GM18858 (cell line): ENCODE measurements at regions not wholly inside any gene's neighbourhood (a gene's known extent, or its start where the extent isn't known, plus 50 kb on each side); places are given as distances from the start of the nearest gene placed in this dataset.

Experiments
- ATAC-seq: cut with Tn5 transposase; IDR thresholded peaks from one replicate; pipeline ENCODE4 v1.9.1; 2021; ENCODE audit not compliant: unreplicated experiment

DNA sequence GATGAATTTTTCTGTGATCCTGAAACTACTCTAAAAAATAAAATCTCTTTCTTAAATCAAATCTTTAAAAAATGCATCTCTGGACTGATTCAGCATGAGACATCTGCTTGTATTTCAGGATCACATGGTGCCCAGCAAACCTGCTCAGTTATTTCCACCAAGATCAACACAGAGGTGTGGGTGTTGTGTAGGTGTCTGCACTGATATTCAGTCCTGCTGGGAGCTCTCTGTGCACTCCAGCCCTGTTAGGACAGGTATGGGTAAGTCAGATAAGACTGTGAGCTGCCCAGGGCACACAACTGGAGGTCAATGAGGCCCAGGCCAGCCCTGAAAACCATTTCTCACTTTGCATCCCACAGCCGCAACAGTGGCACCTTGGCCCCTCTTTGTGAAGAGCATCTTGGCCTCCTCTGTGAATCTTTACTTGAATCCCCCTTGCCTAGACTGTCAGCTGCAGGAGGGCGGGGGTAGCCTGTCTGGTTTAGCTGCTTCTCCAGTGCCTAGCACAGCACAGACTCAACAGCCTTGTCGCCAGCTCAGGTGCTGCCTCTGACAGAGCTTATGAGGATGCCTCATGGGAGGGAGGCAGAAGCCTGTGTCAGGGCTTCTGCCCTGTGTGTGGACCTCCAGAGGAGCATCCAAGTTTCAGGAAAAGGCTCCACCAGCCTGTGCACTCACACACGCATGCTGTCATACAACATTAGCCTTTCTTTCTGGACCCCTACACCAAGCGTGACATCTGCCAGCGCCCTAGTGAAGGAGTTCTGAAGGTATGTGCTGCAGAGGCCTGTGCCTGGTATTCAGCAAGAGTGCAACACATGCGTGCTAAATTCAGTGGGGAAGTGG is 187.6 kb upstream of the CST7 start:
- no peak for ATAC-seq

DNA sequence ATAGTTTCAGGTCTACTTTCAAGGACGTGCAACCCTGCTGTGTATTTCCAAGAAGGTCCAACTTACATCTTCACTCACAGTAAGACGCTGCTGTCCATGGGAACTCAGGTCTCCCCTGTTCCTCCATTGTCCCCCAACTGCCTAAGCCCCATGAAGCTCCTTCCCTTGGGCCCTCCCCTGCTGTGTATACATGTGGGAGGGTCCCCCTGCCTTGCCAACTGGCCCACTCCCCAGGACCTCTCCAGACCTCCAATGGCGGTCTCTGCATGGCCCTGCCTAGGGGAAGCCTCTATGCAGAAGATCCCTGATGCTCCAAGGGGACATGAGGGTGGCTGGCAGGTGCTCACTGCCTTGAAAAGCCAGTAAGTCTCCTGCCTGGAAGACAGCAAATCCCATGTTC is 186.7 kb upstream of the CST7 start:
- ATAC-seq = no peak

DNA sequence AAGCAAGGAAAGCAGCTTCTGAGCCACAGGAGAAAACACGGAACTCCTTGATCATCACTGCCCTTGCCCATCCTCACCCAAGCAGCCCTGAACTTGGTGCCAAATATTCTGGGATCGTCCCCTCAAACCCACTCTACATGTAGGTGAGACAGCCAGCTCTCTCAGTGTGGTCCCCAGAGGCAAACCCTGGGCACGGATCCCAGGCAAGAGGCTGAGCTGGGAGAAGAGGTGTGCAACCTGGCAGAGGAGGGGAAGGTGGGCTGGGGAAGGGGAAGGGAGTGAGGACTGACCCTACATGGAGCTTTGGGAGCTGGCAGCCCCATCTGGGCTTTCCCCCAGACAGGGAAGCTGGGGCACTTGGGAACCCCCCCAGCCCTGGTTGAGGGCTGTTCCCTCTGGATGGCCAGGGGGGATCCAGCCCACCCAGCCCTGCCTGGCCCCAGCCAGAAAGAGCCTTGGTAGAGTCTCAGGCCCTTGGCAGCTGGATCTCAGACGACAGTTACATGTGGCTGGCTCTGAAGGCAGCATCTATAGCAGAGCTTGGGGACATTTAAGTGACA is 186.2 kb upstream of the CST7 start:
- no peak for ATAC-seq

DNA sequence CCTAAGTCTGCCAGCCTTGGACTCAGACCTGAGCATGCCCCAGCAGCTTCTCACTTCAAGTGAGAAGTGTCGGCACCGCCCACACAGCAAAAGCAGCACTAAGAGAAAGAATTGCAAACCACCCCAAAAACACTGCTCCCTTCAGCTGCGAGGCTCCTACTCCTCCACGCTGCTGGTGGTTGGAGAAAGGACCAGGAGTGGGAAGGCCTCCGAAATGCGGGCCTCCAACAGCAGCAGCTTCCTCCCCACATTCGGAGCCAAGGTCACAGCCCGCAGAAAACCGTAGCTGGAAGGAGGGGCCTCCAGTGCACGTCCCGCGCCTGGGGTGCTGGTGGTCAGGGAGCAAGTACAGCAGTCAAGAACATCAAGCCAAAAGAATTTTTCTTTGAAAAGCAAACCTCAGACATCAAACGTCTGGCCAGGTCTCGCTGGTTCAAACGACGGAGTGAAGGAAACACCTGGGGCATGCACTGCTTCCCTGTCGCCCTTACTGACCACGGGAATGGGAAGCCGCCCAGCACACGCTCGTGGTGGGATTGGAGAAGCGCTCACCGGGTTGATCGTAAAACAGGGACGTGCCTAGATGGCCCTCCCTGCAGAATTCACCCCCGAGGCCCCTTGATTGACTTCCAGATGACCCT is 185.6 kb upstream of the CST7 start:
- ATAC-seq = no peak

DNA sequence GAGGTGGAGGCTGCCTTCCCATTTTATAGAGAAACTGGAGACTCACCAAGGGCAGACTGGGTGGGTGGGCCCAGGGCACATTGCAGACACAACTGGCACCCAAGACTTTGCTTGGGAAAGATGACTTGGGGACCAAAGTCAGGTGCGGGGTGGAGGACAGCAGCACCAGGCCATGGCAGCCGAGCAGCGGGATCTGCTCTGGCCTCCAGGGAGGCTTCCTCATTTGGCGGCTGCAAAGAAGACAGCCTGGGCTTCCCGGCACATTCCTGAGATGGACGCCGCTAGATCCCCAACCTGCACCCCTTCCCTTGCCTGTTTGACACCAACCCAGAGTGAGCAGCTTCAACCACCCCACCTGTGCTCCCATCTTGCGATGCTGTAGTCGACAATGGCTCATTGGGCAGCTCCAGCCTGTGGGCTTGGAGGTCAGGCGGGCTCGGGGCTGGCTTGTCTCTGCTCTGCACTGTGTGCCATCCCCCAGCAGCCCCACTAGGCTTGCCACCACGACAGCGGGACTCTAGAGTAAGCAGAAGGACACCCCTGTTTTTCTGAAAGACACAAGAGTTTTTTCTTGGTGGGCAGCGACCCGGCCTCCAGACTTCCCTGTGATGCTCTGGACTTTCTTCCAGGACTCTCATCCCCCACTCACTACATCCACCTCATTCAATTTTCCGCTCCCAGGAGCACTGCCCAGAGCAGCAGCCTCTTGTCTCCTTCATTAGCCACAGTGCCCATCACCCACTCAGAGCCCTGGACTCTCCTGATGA is 184.9 kb upstream of the CST7 start:
- ATAC-seq = no peak

DNA sequence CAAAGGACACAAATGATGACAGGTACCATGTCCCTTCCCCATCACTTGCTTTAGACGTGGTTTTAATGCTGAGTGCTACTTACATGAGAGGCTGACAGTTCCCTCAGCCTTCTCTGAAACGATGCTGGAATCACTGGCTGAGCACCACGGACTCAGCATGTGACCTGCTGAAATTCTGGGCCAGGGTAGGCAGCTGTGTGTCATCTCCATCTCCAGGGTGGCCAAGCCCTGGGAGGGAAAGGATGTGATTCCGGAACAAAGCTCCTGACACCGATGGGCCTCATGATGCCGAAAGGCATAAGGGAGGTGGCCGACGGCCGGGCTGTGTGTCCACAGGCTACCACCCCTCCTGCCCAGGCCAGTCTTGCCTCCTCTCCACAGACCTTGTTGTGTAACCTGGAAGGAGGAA is 184.3 kb upstream of the CST7 start:
- no peak for ATAC-seq

DNA sequence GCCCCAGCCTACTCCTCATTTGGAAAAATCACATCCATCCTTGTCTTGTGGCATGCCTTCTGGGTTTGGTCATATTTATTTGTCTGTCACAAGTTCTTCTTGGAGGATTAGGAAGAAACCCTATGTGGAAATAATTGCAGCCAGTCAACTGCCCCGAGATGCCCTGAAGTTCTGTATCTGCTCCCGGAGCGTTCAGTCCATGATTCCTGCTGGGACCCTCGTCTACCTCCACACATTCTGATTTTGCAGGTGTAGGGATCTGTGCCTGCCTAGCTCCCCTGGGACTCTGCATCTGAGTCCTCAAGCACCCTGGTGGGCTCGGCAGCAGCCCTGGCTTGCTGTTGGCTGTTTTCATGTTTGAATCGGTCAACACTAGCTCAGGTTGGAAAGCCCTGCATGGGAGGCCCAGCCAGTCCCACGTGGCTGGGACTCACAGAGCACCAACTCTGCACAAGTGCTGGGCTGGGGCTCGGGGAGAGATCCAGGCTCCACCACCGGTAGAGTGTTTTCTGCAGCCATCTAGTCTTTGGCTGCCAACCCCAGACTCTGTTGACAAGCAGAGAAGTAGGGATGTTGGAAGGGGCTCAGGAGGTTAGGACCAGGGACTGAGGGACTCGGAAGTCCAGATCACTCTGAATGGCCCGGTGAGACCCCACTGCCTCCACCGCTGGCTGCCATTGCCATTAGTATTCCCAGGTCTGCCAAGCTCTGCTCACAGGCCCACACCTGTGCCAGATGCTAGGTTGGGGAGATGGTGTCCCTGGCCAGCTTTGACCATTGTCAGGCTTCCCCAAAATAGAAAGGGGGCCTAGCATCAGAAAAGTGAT is 183.5 kb upstream of the CST7 start:
- ATAC-seq = no peak

DNA sequence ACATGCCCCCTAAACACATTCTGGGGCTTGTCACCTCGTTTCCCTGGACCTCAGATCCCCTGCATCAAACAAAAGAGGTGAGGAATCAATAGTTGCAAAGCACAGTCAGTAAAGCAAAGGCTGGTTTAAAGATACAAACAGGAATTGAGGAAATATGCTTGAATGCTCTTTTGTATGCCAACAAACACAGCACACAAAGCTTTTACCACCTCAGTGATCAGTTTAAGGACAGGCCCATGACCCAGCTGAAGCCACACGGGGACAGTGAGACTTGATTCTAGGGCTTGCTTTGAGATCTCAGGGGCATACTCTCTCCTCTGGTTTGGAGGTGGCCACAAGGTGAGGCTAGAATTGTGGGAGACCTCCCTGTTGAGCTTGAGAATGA is 182.9 kb upstream of the CST7 start:
- no peak for ATAC-seq

DNA sequence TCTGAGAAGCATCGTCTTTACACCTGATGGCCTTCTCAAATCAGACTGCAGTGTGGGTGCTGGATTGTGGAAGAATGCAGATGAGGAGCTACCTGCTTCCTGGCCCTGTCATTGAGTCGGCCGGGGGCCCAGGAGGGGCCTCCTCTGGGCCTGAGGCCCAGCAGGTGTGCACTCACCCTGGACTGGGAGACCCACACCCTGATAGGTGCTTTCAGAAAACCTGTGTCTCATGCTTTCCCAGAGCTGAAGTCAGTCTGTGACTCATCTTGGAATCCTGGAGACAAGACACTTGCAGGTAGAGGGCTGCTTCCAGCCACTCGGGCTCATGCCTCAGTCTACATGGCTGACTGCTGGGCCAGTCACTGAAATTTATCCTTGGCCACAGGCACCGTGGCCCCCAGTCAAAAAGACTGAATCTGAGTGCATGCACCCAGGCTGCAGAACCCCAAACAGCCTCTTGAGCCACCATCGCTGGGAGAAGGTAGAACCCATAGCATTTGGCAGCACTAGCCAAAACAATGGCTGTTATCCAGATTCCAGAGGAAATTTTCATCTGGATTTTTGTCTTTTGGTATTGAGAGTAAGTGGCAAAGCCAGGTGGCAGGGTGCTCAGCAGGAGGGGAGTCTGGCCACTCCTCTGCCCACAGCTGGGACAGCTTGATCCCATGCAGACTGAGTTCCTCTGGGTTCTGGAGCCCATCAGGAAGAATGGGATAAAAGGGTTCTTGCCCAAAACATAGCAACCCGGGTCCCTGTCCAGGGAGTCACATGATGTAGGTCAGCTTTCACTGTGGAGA is 182.0 kb upstream of the CST7 start:
- ATAC-seq = no peak

DNA sequence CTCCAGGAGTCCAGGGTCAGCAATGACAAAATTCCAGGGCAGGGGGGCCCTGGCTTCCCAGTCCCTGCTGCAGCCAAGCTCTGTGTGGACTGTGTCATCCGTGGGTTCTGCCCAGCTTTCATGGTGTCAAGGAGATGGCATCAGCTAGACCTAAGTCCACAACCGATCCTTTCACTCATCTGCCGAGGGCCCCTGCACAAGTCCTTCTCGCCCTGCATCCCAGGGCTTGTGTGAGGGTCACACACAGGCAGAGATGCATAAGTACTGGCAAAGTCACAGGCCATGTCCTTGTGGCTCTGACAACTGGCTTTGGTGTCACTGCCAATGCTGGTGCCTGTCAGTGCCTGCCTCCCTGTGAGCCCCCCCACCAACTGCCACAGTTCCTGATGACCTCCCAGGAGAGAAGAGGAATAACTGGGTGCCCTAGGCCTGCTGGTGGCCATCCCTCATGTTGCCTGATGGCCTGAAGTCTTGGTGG is 181.4 kb upstream of the CST7 start:
- ATAC-seq = no peak

DNA sequence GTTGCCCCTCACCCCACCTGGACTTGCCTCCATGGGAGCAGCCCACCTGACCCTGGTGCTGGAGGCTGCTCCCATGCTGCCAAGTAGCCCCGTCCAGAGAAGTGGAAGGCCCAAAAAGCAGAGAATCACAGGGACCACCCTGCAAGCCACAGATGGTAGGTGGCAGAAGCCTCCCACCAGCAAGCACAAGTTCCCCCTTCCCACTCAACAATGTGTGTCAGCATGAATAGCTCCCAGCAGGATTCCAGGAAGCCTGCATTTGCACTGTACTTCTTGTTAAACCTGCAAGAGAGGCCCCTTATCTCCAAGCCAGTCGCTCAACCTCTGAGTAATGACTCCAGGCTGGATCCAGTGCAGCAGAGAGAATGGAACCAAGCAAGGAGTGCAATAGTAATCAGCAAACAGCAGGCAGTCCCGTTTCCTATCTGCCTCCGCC is 180.8 kb upstream of the CST7 start:
- no peak for ATAC-seq

DNA sequence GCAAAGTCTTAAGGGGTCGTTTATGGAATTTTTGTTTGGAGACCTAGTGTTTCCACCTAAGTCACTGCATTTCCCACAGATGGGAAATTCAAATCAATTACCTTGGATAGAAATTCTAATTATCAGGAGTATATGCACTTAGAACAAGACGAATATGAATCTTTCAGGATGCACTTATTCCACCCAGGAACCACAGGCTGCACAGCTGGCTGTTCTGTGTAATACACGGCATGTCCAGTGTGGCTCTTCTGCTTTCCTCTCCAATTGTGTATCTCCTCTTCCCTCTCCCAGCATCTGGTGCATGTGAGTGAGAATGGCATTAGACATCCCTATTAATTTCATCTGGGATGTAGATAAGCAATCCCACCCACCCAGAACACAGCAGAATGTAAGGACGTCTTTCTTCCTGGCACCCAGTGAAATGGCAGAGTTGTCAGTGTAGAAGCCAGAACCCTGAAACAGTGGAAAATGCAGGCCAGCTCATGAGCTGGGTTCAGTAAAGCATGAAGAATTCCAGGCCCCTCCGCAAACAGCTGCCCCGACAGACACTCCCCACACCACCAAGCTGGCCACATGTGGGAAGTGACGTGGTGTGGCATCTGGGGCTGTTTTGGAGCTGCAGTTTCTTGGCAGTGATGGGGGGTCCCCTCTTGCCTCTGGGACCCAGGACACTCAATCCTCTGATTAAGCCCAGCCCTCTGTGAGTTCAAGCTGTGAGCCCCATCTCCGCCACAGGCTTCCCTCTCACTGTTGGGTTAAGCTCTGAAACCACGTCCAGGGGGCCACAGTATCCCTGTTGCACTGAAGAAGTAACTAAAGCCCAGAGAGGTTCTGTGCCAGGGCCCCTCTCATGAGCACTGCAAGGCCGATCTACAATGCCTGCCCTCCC is 180.1 kb upstream of the CST7 start:
- ATAC-seq = no peak

DNA sequence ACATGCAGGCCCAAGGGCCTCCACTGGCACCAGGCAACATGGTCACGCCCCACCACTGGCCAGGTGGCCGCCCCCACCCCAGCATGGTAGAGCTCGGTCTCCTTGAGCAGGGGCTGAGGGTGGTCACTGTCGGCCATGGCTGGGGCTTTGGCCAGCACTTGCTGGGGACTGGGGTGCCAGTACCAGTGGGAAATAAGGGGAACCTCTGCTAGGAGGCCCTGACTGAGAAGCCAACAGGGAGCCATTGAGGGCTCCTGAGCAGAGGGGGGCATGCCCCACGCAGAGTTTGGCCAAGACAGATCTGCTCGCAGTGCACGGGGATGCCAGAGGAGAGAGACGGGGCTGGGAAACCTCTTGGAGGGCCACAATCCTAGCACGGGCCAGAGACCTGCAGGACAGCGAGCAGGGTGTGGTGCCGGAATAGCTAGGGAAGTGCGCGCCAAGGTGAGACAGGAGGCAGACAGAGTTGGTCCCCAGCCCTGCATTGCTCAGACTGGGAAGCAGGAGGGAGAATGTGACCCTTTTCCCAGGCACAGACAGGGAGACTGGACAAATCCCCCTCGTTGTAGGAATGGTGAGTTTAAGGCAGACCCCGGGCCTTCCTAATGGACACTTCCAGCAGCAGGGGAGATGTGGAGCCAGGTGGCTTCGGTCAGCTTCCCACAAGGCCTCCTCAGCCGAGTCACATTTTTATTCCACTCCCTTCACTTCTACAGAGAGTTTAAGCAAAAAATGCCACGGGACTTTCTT is 179.0 kb upstream of the CST7 start:
- ATAC-seq = no peak

DNA sequence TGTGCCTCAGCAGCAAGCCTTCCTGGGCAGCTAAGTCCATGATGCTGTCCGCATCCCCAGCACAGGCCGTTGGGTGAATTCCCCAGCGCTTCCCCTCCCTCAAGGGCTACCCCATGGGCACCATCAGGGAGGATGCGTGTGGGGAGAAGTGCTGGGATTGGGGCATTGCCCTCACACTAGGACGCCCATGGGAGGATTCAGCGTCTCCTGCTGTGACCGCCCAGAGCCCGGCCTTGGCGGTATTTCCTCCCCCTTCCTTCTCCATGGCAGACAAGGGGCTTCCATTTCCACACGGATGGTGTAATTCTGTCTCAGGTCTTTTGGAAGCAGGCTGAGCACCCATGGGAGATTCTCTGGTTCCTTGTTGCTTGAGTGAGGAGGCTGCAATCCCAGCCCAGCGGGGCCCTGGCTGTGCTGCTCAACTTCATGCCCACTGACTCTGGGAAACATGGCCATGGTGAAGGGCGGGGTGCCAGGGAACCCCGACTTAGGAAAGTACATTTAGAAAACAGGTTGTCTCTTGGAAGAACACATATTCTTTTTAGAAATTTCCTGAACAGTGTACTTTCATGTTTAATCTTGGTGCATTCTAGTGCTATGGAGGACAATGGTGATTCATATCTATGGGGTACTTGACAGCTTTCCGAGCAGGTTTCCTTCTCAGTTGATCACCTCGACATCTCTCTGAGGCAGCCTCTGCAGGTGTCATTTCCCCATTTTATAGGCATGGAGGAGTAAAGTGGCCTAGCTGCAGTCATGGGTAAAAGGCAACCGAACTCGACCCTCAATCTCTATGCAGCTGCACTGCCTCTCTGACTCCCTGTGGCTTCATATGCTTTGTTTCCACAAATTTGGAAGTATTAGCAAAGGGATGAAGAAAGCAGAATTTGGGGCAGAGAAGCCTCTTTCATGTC is 178.2 kb upstream of the CST7 start:
- ATAC-seq = no peak

DNA sequence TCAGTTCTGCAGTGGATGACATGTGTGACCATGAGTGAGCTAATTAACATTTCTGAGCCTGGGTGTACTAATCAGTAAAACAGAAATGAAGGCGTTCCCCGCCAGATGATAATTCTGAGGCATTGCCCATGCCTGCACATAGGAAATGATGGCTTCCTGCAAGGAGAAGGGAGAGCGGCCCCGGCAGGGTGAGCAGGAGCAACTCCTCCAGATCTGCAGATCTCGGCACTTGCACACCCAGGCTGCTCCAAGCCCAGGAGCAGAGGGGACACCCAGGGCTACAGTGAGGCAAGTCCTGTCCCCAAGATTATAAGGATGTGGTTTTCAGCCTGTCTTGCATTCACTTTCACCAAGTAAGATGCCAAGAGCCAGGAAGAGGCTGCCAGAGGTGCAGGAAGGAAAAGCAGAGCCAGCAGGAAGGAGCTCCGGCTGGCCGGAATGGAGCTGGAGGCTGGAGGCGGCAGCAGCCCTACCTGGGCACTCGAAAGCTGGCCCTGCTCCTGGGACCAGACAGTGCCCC is 177.5 kb upstream of the CST7 start:
- ATAC-seq = no peak

DNA sequence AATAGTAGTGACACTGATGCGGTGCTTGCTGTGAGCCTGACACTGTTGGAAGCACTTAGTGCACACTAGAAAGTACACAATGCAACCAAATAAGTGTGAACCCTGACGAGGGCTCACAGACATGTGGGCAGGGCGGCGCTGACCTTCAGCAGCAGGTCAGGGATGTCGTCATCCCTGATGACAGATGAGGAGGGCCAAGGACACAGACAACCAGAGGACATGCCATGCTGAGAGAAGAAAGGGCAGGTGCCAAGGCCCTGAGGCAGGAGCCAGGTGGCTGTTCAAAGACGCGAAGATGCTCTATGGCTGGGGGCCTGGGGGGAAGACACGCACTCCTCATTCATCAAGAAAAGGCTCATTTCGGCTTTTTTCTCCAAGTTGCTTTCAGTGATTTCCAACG is 176.4 kb upstream of the CST7 start:
- no peak for ATAC-seq

DNA sequence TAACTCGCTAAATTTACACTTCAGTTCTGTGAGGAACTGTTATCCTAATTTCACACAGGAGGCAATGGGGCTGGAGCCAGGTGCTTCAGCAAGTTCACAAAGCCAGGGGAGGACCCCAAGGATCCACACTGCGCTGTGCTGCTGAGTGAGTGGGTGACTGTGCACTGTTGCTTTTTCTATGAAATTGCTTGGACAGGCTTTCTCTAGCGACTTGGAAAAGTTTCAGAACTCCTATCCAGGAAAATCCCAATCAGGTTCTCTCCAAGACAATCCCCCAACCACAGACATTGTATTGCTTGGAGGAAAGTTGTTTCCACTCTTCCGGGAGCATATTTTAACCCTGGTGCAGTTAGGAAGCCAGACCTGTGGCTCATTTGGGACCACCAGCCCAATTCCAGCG is 175.9 kb upstream of the CST7 start:
- ATAC-seq = no peak
